ENCODE measurements at regions not wholly inside any gene's neighbourhood (a gene's known extent, or its start where the extent isn't known, plus 50 kb on each side); places are given as distances from the start of the nearest gene placed in this dataset.

GRCh38 chr4:149144060-149144459 is 671.6 kb downstream of the IQCM start:
- Histone ChIP-seq H3K4me2 (ENCODE audit: control insufficient read depth, extremely low read depth, insufficient read depth, low read depth, low read length) (no peak overlapping the region), H3K4me3 (ENCODE audit: control insufficient read depth in 2 of 3, extremely low read depth in 1 of 3, insufficient read depth in 2 of 3, low read depth in 1 of 3, low read length in 3 of 3) (no peak overlapping the region), H3K9ac (ENCODE audit: control insufficient read depth, extremely low read depth, insufficient read depth, low read length) (no peak overlapping the region), H3K27me3 (ENCODE audit: control insufficient read depth, extremely low read depth, insufficient read depth, low read length) (no peaks in the 10 kb centered on the region), H3K9me1 (ENCODE audit: control insufficient read depth, extremely low read depth, insufficient read depth, low read length) (no peaks in the 10 kb centered on the region), H3K27ac (ENCODE audit: control insufficient read depth, insufficient read depth, low read length) (no peak overlapping the region), H4K20me1 (ENCODE audit: control insufficient read depth, extremely low read depth, insufficient read depth, low read length) (no peaks in the 10 kb centered on the region), H3K9me3 (ENCODE audit: control insufficient read depth, low read depth, low read length) (no peaks in the 10 kb centered on the region), H2AFZ (ENCODE audit: control insufficient read depth, low read length) (no peak overlapping the region), H3K79me2 (ENCODE audit: control insufficient read depth, insufficient read depth, low read length) (no peaks in the 10 kb centered on the region), H3K4me1 (ENCODE audit: control insufficient read depth, extremely low read depth, insufficient read depth, low read length) (no peaks in the 10 kb centered on the region), H3K36me3 (ENCODE audit: control insufficient read depth in 2 of 2, extremely low read depth in 1 of 2, insufficient read depth in 2 of 2, low read length in 2 of 2) (no peaks in the 10 kb centered on the region)
- no peak for FAIRE-seq
- TF ChIP-seq EZH2 (IDR thresholded peaks at IDR 0.05; ENCODE audit: low read length): no peak
- TF ChIP-seq CTCF (optimal IDR thresholded peaks at IDR 0.05 in 1 of 3, IDR thresholded peaks at IDR 0.05 in 1 of 3, conservative IDR thresholded peaks at IDR 0.05 in 1 of 3; ENCODE audit: extremely low read depth in 1 of 3, insufficient read depth in 2 of 3, low read length in 3 of 3): no peak
- no peak for DNase-seq (ENCODE audit: low read depth, low spot score)
- dilution Hi-C loops (cut with MboI; ENCODE audit: extremely low pct_ligation_motif_present, low sequenced_read_pairs): no loop called here

- no peak for TF ChIP-seq EZH2 (IDR thresholded peaks at IDR 0.05; ENCODE audit: low read length)
- no peak for TF ChIP-seq CTCF (optimal IDR thresholded peaks at IDR 0.05 in 1 of 3, IDR thresholded peaks at IDR 0.05 in 1 of 3, conservative IDR thresholded peaks at IDR 0.05 in 1 of 3; ENCODE audit: extremely low read depth in 1 of 3, insufficient read depth in 2 of 3, low read length in 3 of 3)
- Histone ChIP-seq H3K9ac (ENCODE audit: control insufficient read depth, extremely low read depth, insufficient read depth, low read length) (no peak overlapping the region), H3K4me1 (ENCODE audit: control insufficient read depth, extremely low read depth, insufficient read depth, low read length) (no peaks in the 10 kb centered on the region), H2AFZ (ENCODE audit: control insufficient read depth, low read length) (no peak overlapping the region), H3K4me2 (ENCODE audit: control insufficient read depth, extremely low read depth, insufficient read depth, low read depth, low read length) (no peak overlapping the region), H3K36me3 (ENCODE audit: control insufficient read depth in 2 of 2, extremely low read depth in 1 of 2, insufficient read depth in 2 of 2, low read length in 2 of 2) (no peaks in the 10 kb centered on the region), H3K9me1 (ENCODE audit: control insufficient read depth, extremely low read depth, insufficient read depth, low read length) (no peaks in the 10 kb centered on the region), H3K27ac (ENCODE audit: control insufficient read depth, insufficient read depth, low read length) (no peak overlapping the region), H3K4me3 (ENCODE audit: control insufficient read depth in 2 of 3, extremely low read depth in 1 of 3, insufficient read depth in 2 of 3, low read depth in 1 of 3, low read length in 3 of 3) (no peak overlapping the region), H3K79me2 (ENCODE audit: control insufficient read depth, insufficient read depth, low read length) (no peaks in the 10 kb centered on the region), H4K20me1 (ENCODE audit: control insufficient read depth, extremely low read depth, insufficient read depth, low read length) (no peaks in the 10 kb centered on the region), H3K27me3 (ENCODE audit: control insufficient read depth, extremely low read depth, insufficient read depth, low read length) (no peaks in the 10 kb centered on the region), H3K9me3 (ENCODE audit: control insufficient read depth, low read depth, low read length) (no peaks in the 10 kb centered on the region)
- no peak for FAIRE-seq
- dilution Hi-C loops (cut with MboI; ENCODE audit: extremely low pct_ligation_motif_present, low sequenced_read_pairs): no loop called here
- DNase-seq (ENCODE audit: low read depth, low spot score): no peak
Measured at GRCh38 chr4:149141391-149141790, 674.3 kb downstream of the IQCM start.
